ENCODE measurements at regions not wholly inside any gene's neighbourhood (a gene's known extent, or its start where the extent isn't known, plus 50 kb on each side); places are given as distances from the start of the nearest gene placed in this dataset.

DNA sequence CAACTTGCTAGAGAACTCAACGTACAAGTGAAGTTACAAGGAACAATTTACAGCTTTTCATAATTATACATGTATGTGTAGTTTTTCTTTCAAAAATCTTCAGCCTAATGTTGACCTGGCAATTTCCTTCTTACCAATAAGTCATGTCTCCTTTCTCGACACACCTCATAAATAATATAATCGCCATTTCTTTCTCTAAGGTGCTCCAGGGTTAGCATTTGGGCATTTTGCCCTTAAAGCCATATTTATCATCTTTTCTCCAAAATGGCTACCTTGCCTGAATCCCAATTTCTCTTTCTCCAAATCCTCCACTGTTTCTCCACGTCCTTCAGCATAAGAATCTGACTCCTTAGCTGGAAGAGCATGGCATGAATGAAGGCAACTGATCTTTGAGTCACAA is 50.3 kb upstream of the RAB27B start:
- TF ChIP-seq, protein P1, sequence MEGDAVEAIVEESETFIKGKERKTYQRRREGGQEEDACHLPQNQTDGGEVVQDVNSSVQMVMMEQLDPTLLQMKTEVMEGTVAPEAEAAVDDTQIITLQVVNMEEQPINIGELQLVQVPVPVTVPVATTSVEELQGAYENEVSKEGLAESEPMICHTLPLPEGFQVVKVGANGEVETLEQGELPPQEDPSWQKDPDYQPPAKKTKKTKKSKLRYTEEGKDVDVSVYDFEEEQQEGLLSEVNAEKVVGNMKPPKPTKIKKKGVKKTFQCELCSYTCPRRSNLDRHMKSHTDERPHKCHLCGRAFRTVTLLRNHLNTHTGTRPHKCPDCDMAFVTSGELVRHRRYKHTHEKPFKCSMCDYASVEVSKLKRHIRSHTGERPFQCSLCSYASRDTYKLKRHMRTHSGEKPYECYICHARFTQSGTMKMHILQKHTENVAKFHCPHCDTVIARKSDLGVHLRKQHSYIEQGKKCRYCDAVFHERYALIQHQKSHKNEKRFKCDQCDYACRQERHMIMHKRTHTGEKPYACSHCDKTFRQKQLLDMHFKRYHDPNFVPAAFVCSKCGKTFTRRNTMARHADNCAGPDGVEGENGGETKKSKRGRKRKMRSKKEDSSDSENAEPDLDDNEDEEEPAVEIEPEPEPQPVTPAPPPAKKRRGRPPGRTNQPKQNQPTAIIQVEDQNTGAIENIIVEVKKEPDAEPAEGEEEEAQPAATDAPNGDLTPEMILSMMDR (IDR thresholded peaks at IDR 0.05), result no peak
- TF ChIP-seq POLR2A (IDR thresholded peaks at IDR 0.05), result no peak

Measured in tibial nerve (tissue), 3 donors.